Neural cell (in vitro differentiated cells): ENCODE measurements at regions not wholly inside any gene's neighbourhood (a gene's known extent, or its start where the extent isn't known, plus 50 kb on each side); places are given as distances from the start of the nearest gene placed in this dataset.

Experiments used
- H2AFZ ChIP-seq: fragments of 200-600, 300-800 bp; sonication (generic), shearing (Covaris generic); 2 replicates; pipeline ENCODE4 v1.6.0; 2014; ENCODE audit warnings: low read depth, mild to moderate bottlenecking, antibody characterized with exemption, low read length, moderate library complexity
- H3F3A ChIP-seq: fragments of 200-600 bp; shearing (Covaris generic); 2 replicates; pipeline ENCODE4 v1.6.1; 2016; ENCODE audit warnings: mild to moderate bottlenecking, moderate library complexity, mixed read lengths, antibody characterized with exemption, low read length; ENCODE audit not compliant: insufficient read depth, poor library complexity, severe bottlenecking
- H3K27ac ChIP-seq: fragments of 200-600, 300-800 bp; sonication (generic), shearing (Covaris generic); 2 replicates; pipeline ENCODE4 v1.5.1; 2014; ENCODE audit warnings: mild to moderate bottlenecking, low read length, moderate library complexity
- H3K27me3 ChIP-seq: fragments of 300-800, 200-600 bp; sonication (generic), shearing (Covaris generic); 2 replicates; pipeline ENCODE4 v1.6.0; 2014; ENCODE audit warnings: mild to moderate bottlenecking, low read depth, low read length, moderate library complexity; ENCODE audit not compliant: insufficient read depth
- H3K36me3 ChIP-seq: fragments of 300-800, 200-600 bp; sonication (generic), shearing (Covaris generic); 2 replicates; pipeline ENCODE4 v1.5.1; 2014; ENCODE audit warnings: mild to moderate bottlenecking, antibody characterized with exemption, low read length, moderate library complexity; ENCODE audit not compliant: insufficient read depth
- H3K4me2 ChIP-seq: fragments of 300-800, 200-600 bp; sonication (generic), shearing (Covaris generic); 2 replicates; pipeline ENCODE4 v1.6.0; 2014; ENCODE audit warnings: mild to moderate bottlenecking, low read length
- H3K4me3 ChIP-seq: fragments of 300-800, 200-600 bp; sonication (generic), shearing (Covaris generic); 2 replicates; pipeline ENCODE4 v1.5.1; 2014; ENCODE audit warnings: mild to moderate bottlenecking, low read length, moderate library complexity
- H3K79me2 ChIP-seq: fragments of 200-600 bp; shearing (Covaris generic); replicated peaks from 2 replicates; pipeline ENCODE4 v1.6.0; 2014; ENCODE audit warnings: mild to moderate bottlenecking, low read length, moderate library complexity; ENCODE audit not compliant: insufficient read depth
- H3K9ac ChIP-seq: fragments of 300-800, 200-600 bp; sonication (generic), shearing (Covaris generic); 2 replicates; pipeline ENCODE4 v1.6.1; 2016; ENCODE audit warnings: mild to moderate bottlenecking, low read length, mixed read lengths
- H3K9me2 ChIP-seq: fragments of 200-600 bp; shearing (Covaris generic); 2 replicates; pipeline ENCODE4 v1.6.1; 2016; ENCODE audit warnings: mild to moderate bottlenecking, low read length, mixed read lengths; ENCODE audit not compliant: insufficient read depth
- H3K9me3 ChIP-seq: fragments of 200-600, 300-800 bp; sonication (generic), shearing (Covaris generic); 2 replicates; pipeline ENCODE4 v1.6.1; 2016; ENCODE audit warnings: mild to moderate bottlenecking, mixed run types, low read length, moderate library complexity, mixed read lengths
- H4K20me1 ChIP-seq: fragments of 200-600 bp; shearing (Covaris generic); 2 replicates; pipeline ENCODE4 v1.6.1; 2016; ENCODE audit warnings: mild to moderate bottlenecking, mixed run types; ENCODE audit not compliant: insufficient read depth
- CTCF ChIP-seq: fragments of 450-650 bp; IDR thresholded peaks from 2 replicates; pipeline ENCODE4 v1.5.1; 2014; ENCODE audit warnings: antibody characterized with exemption, mild to moderate bottlenecking, moderate library complexity; ENCODE audit not compliant: poor library complexity, severe bottlenecking
- EP300 ChIP-seq: fragments of 450-650 bp; conservative IDR thresholded peaks from 2 replicates; pipeline ENCODE4 v1.6.1; 2014; ENCODE audit warnings: antibody characterized with exemption, mild to moderate bottlenecking, moderate library complexity; ENCODE audit not compliant: poor library complexity, severe bottlenecking
- EZH2 ChIP-seq: fragments of 200-600, 300-800 bp; shearing (Covaris generic), sonication (generic); IDR thresholded peaks from 2 replicates; pipeline ENCODE4 v1.6.1; 2014; ENCODE audit warnings: antibody characterized with exemption, low read length, borderline replicate concordance, mild to moderate bottlenecking; ENCODE audit not compliant: insufficient read depth, poor library complexity, severe bottlenecking
- MXI1 ChIP-seq: fragments of 450-650 bp; conservative IDR thresholded peaks from 2 replicates; pipeline ENCODE4 v1.6.1; 2014; ENCODE audit warnings: antibody characterized with exemption, mild to moderate bottlenecking; ENCODE audit not compliant: poor library complexity, severe bottlenecking
- POLR2AphosphoS5 ChIP-seq: IDR thresholded peaks from 2 replicates; pipeline ENCODE4 v1.6.1; 2012
- RAD21 ChIP-seq: fragments of 450-650 bp; conservative IDR thresholded peaks from 2 replicates; pipeline ENCODE4 v1.6.1; 2014; ENCODE audit warnings: antibody characterized with exemption, mild to moderate bottlenecking, moderate library complexity
- REST ChIP-seq: IDR thresholded peaks from 2 replicates; pipeline ENCODE4 v1.6.1; 2012; ENCODE audit warnings: borderline replicate concordance
- SMC3 ChIP-seq: fragments of 450-650 bp; conservative IDR thresholded peaks from 2 replicates; pipeline ENCODE4 v1.6.1; 2014; ENCODE audit warnings: antibody characterized with exemption, mild to moderate bottlenecking, moderate library complexity; ENCODE audit not compliant: poor library complexity
- TAF1 ChIP-seq: IDR thresholded peaks from 2 replicates; pipeline ENCODE4 v1.6.1; 2012; ENCODE audit warnings: low read depth

- TF ChIP-seq EZH2: no peak
- TF ChIP-seq CTCF: no peak
- no peak for TF ChIP-seq SMC3
- Histone ChIP-seq H2AFZ (no peak overlapping the region), H3K9me2 (no peaks in the 10 kb centered on the region), H4K20me1 (no peaks in the 10 kb centered on the region), H3K36me3 (no peaks in the 10 kb centered on the region), H3K27ac (no peak overlapping the region), H3K9ac (no peak overlapping the region), H3F3A (no peaks in the 10 kb centered on the region), H3K27me3 (no peaks in the 10 kb centered on the region), H3K4me2 (no peak overlapping the region), H3K79me2 (no peaks in the 10 kb centered on the region), H3K9me3 (no peaks in the 10 kb centered on the region), H3K4me3 (no peak overlapping the region)
Measured at GRCh38 chr22:27173530-27173929, 516.1 kb downstream of the MIAT start.

GRCh38 chr22:27175021-27175838, 517.8 kb downstream of the MIAT start:
- H3K4me3 ChIP-seq: no peak overlapping the region
- no peaks in the 10 kb centered on the region for H3K27me3 ChIP-seq
- TF ChIP-seq REST (no peak), MXI1 (no peak), POLR2AphosphoS5 (no peak), SMC3 (no peak), EZH2 (no peak), RAD21 (no peak), EP300 (no peak), TAF1 (no peak), CTCF (no peak)
- no peak overlapping the region for H2AFZ ChIP-seq
- H3K9me3 ChIP-seq: no peaks in the 10 kb centered on the region
- no peaks in the 10 kb centered on the region for H3K9me2 ChIP-seq
- no peaks in the 10 kb centered on the region for H3K36me3 ChIP-seq
- no peak overlapping the region for H3K9ac ChIP-seq
- H3F3A ChIP-seq: no peaks in the 10 kb centered on the region
- no peaks in the 10 kb centered on the region for H4K20me1 ChIP-seq
- no peaks in the 10 kb centered on the region for H3K79me2 ChIP-seq
- no peak overlapping the region for H3K27ac ChIP-seq
- no peak overlapping the region for H3K4me2 ChIP-seq
